ENCODE measurements at regions not wholly inside any gene's neighbourhood (a gene's known extent, or its start where the extent isn't known, plus 50 kb on each side); places are given as distances from the start of the nearest gene placed in this dataset.
"Not testable (repeated sequence)": the region's sequence is repeated elsewhere in the genome, so short reads cannot be mapped to it uniquely, and the experiment has no call there.

GRCh38 chr1:148245443-148245842 lies 93.4 kb upstream of the NBPF11 start:
- DNase-seq; H3K27me3 ChIP-seq; H3K9me3 ChIP-seq; H3K36me3 ChIP-seq; H3K4me1 ChIP-seq; H3K4me3 ChIP-seq (ENCODE audit: low read depth, low read length): not testable (repeated sequence)

- H3K36me3 ChIP-seq; H3K9me3 ChIP-seq; H3K4me3 ChIP-seq (ENCODE audit: low read depth, low read length); H3K27me3 ChIP-seq; DNase-seq; H3K4me1 ChIP-seq: not testable (repeated sequence)
Measured at GRCh38 chr1:148233250-148233649, 81.2 kb upstream of the NBPF11 start.

GRCh38 chr1:148228846-148229245 lies 76.8 kb upstream of the NBPF11 start:
- DNase-seq; H3K4me1 ChIP-seq; H3K9me3 ChIP-seq; H3K36me3 ChIP-seq; H3K27me3 ChIP-seq; H3K4me3 ChIP-seq (ENCODE audit: low read depth, low read length): not testable (repeated sequence)

- H3K36me3 ChIP-seq; H3K27me3 ChIP-seq; H3K4me1 ChIP-seq; H3K4me3 ChIP-seq (ENCODE audit: low read depth, low read length); DNase-seq; H3K9me3 ChIP-seq: not testable (repeated sequence)
Measured at GRCh38 chr1:148222399-148223159, 70.5 kb upstream of the NBPF11 start.

- not testable (repeated sequence) for H3K36me3 ChIP-seq; DNase-seq; H3K27me3 ChIP-seq; H3K4me3 ChIP-seq (ENCODE audit: low read depth, low read length); H3K4me1 ChIP-seq; H3K9me3 ChIP-seq
Measured at GRCh38 chr1:148221593-148221992, 69.5 kb upstream of the NBPF11 start.

- H3K36me3 ChIP-seq; H3K9me3 ChIP-seq; H3K4me3 ChIP-seq (ENCODE audit: low read depth, low read length); DNase-seq; H3K4me1 ChIP-seq; H3K27me3 ChIP-seq: not testable (repeated sequence)
Measured at GRCh38 chr1:148219229-148219628, 67.1 kb upstream of the NBPF11 start.

GRCh38 chr1:148211191-148211590 lies 59.1 kb upstream of the NBPF11 start:
- H3K4me1 ChIP-seq; DNase-seq; H3K4me3 ChIP-seq (ENCODE audit: low read depth, low read length); H3K9me3 ChIP-seq; H3K36me3 ChIP-seq; H3K27me3 ChIP-seq: not testable (repeated sequence)

GRCh38 chr1:148210624-148211023 lies 58.5 kb upstream of the NBPF11 start:
- H3K4me1 ChIP-seq; H3K9me3 ChIP-seq; DNase-seq; H3K36me3 ChIP-seq; H3K27me3 ChIP-seq; H3K4me3 ChIP-seq (ENCODE audit: low read depth, low read length): not testable (repeated sequence)

- not testable (repeated sequence) for H3K4me1 ChIP-seq; H3K27me3 ChIP-seq; H3K36me3 ChIP-seq; DNase-seq; H3K9me3 ChIP-seq; H3K4me3 ChIP-seq (ENCODE audit: low read depth, low read length)
Measured at GRCh38 chr1:148210166-148210565, 58.1 kb upstream of the NBPF11 start.

GRCh38 chr1:148202013-148202412 lies 49.9 kb upstream of the NBPF11 start:
- not testable (repeated sequence) for H3K4me3 ChIP-seq (ENCODE audit: low read depth, low read length); H3K27me3 ChIP-seq; H3K36me3 ChIP-seq; DNase-seq; H3K9me3 ChIP-seq; H3K4me1 ChIP-seq

Measured in BE2C (cell line).